Left renal cortex interstitium (tissue), 4 donors: ENCODE measurements at regions not wholly inside any gene's neighbourhood (a gene's known extent, or its start where the extent isn't known, plus 50 kb on each side); places are given as distances from the start of the nearest gene placed in this dataset.
"Not testable (repeated sequence)": the region's sequence is repeated elsewhere in the genome, so short reads cannot be mapped to it uniquely, and the experiment has no call there.

Experiments
- DNase-seq, 4 donors: peaks; one replicate each; pipeline ENCODE4 v3.0.0-alpha.2; 2013; ENCODE audit warnings: low read depth in 4 of 4, low spot score in 2 of 4, missing footprints in 1 of 4

DNA sequence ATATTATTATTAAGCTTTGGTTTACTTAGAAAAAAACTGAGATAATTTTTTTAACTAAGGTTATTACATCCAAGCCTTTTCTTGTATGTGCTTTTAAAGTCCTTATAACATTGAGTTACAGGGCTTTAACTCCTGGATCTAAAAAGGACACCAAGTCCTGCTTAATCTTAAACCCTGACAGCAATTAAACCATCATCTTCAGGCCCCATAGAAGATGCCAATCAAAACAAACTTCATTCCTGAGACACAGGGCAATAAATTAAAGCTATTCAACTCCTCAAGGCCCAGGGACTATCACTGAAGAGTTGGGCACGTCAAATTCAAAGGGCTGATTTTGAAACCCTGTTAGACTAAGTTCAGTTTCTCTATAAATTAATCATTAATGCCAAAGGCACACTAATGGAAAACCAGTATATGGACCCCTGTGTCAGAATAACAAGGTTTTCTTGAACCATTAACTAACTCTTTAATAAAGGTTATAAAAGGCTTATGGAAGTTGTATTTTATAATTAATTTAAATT is 1152.6 kb downstream of the NSUN3 start:
- DNase-seq = no peak

DNA sequence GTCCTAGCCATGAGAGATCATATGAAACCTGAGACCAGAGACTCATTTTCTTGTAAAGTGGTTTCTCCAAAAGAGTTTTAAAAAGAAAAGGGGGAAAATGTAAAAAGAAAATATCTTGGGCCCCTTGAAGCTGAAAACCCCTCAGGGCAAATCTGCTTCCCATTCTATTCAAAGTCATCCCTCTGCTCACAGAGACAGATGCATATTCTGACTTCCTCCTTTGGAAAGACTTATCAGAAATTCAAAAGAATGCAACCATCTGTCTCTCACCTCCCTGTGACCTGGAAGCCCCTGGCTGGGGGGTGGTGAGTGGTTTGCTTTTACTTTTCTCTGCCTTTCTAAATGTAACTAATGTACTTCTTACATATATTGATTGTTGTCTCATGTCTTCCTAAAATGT is 1154.8 kb downstream of the NSUN3 start:
- DNase-seq = no peak

DNA sequence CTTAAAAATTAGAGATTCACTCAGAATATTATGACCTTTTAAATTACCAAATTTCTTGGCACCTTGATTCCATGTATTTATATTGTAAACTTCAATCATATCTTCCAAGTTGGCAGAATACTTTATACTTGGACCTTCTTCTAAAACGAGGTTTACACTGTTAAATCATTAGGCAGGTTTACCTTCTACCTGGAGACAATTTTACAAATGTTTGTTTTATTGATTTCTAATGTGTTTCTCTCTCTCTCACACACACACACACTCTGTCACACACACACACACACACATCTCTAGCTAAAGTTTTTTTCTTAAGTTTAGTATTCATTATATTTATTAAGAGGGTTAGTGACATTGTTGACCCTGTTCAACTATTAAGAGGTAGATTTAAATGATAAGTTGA is 1155.6 kb downstream of the NSUN3 start:
- no peak for DNase-seq

DNA sequence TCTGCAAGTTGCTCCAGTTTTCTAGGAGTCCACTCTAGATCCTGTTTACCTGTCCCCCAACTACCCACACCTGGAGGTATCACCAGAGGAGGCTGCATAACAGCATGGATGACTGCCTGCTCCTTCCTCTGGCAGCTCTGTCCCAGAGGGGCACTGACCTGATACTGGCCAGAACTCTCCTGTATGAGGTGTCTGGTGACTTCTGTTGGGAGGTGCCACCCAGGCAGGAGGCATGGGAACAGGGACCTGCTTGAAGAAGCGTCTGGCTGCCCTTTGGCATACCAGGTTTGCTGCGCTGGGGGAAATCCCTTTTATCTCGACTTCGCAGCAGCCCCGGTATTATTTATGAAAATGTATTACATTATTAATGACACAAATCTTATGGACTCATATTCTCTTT is 1163.6 kb downstream of the NSUN3 start:
- no peak for DNase-seq

DNA sequence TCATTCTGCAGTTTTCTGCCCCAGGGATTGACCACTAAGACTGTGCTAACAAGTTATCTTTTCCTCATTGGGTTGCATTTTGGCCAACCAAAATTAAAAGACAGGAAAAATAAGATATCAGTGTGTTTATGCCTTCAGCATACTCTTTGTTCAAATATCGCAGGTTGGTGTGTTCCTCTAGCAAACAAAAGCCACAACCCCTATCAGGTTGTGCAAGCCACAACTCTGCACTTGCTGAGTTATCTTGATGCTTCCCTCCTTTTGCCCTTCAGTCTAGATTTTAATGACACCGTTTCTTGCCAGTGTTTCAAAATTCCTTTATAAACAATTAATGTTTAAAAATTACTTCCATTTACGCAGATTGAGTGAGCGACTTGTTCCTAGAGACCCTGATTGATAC is 1164.2 kb downstream of the NSUN3 start:
- no peak for DNase-seq

GRCh38 chr3:95228416-95228815 is 1165.6 kb downstream of the NSUN3 start:
- DNase-seq = no peak

DNA sequence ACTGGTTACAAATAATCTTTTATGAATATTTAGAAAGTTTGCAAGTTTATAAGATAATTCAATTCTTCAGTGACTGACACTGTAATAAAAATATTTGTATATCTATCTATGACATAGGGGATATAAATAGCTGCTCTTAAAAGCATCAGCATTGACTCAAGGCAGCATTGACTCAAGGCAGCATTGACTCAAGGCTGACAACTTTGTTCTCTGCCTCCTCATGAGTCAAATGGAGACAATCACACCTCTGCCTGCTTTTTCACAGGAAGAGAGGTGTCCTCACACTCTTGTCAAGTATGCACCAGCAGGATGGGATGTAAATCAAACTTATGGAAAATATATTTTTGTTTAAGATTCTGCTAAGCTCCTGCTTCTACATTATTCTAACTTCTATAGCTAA is 1173.1 kb downstream of the NSUN3 start:
- DNase-seq = no peak

DNA sequence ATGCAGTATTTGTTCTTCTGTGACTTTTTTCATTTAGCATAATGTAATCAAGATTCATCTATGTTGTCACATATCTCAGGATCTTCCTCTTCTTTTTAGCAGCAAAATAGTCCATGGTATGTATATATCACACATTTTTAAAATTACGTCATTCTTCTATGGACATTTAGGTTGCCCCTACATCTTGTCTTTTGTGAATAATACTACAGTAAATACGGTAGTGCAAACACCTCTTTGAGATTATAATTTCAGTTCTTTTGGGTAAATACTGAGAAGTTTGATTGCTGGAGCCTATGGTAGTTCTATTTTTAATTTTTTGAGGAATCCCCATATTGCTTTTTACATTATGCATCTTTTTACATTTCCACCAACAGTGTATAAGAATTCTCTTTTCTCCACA is 1174.9 kb downstream of the NSUN3 start:
- DNase-seq = no peak

- DNase-seq = no peak
These were observed 1177.5 kb downstream of the NSUN3 start for GRCh38 chr3:95240395-95240794.

- not testable (repeated sequence) for DNase-seq
These were observed 1178.4 kb downstream of the NSUN3 start for GRCh38 chr3:95241256-95241655.

GRCh38 chr3:95246413-95246812 is 1183.6 kb downstream of the NSUN3 start:
- no peak for DNase-seq

GRCh38 chr3:95254061-95254460 is 1191.2 kb downstream of the NSUN3 start:
- DNase-seq = no peak

- no peak for DNase-seq
These were observed 1191.9 kb downstream of the NSUN3 start for GRCh38 chr3:95254758-95255157.

- no peak for DNase-seq
These were observed 1202.3 kb downstream of the NSUN3 start for GRCh38 chr3:95265129-95265528.

GRCh38 chr3:95271395-95271794 is 1208.5 kb downstream of the NSUN3 start:
- no peak for DNase-seq

- no peak for DNase-seq
These were observed 1209.3 kb downstream of the NSUN3 start for GRCh38 chr3:95272166-95272565.

DNA sequence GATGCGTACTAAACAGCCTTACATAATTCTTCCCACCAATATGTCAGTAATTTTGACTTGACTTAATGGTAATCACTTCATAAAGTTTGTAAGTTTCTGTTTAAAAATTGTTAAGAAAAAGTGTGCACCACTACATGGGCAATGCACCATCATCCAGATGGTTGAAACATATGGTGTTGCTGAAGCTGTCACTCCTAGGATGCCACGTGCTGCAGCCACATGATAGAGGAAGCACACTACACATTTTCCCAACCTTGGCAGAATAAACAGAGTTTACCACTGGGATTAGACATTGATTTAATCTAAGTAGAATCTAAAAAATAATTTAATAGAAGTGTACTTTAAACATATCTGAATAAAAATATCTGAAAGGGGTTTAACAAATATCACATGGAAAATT is 1209.9 kb downstream of the NSUN3 start:
- no peak for DNase-seq

DNA sequence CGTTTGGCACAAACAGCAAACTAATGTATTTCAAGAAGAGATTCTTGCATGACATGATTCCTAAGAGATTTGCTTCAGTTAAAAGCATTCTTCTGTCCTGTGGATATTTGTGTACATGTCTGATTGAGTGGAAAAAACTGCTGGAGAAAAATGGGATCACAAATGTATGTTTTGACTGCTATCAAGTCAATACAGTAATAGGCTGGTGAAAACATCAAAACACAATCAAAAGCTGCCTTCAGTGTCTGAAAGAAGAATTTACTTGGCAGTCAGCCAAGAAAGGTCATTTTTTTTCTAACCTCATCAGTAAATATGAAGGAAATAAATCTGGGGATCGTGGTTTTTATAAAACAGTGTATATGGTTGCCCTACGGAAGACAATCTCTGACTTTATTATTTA is 1214.8 kb downstream of the NSUN3 start:
- no peak for DNase-seq

DNA sequence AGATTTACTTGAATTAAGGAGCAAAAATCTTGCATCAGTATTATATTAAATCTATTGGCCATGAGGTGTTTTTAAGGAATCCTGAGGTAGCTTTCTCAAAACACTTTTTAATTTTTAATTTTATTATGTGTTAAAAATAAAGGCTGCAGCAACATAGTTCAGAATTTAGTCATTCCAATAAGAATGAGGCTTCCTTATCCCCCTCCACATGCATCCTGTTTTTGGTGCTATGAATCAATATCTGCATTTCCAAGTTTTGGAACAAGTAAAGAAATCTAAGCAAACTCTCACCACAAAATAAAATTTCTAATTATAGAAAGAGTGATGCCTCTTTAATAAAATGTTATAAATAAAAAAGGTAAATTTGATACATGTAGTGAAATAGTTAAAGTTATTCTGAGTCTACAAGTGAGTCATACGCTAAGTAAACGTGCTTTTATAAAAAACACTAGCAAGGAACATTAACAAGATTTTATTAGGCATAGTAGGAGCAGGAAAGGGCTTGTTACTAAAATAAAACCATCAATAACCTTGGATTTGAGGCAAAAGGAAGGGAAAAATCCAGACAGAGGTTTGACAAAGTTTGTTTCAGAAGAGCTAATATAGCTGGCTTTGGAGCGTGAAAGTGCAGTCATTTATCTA is 1218.0 kb downstream of the NSUN3 start:
- no peak for DNase-seq

- no peak for DNase-seq
These were observed 1226.4 kb downstream of the NSUN3 start for GRCh38 chr3:95289295-95289694.

DNA sequence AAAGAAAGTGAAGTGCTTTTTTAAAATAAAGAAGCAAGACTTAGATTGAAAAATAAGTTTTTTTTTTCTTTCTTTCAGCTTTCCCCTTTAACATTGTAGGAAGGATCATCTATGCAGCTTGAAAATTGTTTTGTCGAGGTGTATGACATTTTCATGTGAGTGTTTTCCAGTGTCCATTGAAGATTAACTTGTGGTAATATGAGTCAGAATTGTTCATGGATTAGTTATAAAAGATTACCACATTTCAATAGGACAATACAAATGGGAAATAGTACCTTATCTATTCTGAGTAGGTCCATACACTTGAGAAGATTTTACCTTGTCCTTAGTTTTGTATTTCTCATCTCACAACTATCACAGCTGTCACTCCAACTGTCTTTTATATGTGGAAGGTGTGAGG is 1234.7 kb downstream of the NSUN3 start:
- DNase-seq = no peak

DNA sequence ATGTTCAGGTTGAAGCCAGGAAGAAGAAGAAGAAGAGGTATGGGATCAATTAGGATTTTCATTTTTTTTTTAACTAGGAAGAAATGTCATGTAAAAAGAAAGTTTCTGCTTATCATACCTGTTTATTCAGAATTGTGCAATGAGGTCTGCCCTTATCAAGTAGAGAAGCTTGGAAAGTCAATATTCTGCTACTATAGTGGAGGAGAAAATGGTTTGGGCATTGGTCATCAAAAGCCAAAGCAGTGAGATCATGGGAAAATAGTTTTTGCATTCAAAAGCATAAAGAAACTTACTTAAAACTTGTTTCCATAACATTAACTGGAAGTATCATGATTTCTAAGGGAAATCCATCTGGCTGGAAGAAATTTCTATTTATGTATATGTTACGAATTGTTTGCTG is 1239.2 kb downstream of the NSUN3 start:
- DNase-seq = no peak

DNA sequence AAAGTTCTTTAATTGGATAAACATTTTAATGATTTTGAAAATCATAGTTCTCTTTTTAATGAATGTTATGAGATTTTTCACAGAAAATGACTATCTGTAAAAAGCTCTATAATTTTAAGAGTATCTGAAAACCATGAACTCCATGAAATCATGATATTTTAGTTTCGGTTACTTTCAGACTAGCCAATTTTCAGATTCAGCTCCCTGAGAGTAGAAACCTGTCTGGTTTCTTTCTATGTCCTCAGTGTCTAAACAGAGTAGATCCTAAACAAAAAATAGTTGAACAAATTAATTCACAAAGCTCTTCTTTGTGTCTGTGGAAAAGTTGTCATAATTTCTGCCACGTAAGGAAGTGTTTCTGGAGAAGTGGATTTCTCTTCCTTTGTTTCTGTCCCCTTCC is 1247.7 kb downstream of the NSUN3 start:
- DNase-seq = no peak
